Body of pancreas (tissue), 4 donors: ENCODE measurements at regions not wholly inside any gene's neighbourhood (a gene's known extent, or its start where the extent isn't known, plus 50 kb on each side); places are given as distances from the start of the nearest gene placed in this dataset.

Experiments
- ATAC-seq: fragments of 150-250 bp; one replicate; pipeline ENCODE4 v1.9.1; 2016
- DNase-seq, 4 donors: peaks; one replicate each; pipeline ENCODE4 v3.0.0-alpha.2; 2019
- H3K27ac ChIP-seq, 4 donors: fragments of 200-600 bp; sonication (generic); 1 replicate in 3 of 4; 2 replicates in 1 of 4; pipeline versions ENCODE4 v1.5.1 to v1.6.1; 2016 to 2019; ENCODE audit warnings: mild to moderate bottlenecking in 1 of 4, mixed read lengths in 1 of 4, moderate library complexity in 1 of 4
- H3K27me3 ChIP-seq, 2 donors: fragments of 200-600 bp; sonication (generic); one replicate each; pipeline ENCODE4 v1.6.0; 2016; ENCODE audit warnings: mild to moderate bottlenecking in 1 of 2
- H3K36me3 ChIP-seq, 2 donors: fragments of 200-600 bp; sonication (generic); replicated peaks in 1 of 2; 2 replicates each; pipeline ENCODE4 v1.5.1; 2016; ENCODE audit warnings: low read depth in 2 of 2; ENCODE audit not compliant: insufficient read depth in 1 of 2
- H3K4me1 ChIP-seq: fragments of 200-600 bp; sonication (generic); one replicate; pipeline ENCODE4 v1.6.0; 2016
- H3K4me3 ChIP-seq, 2 donors: fragments of 200-600 bp; sonication (generic); 1 replicate in 1 of 2; 2 replicates in 1 of 2; pipeline ENCODE4 v1.5.1; 2016 to 2019
- H3K9me3 ChIP-seq, 3 donors: fragments of 200-600 bp; sonication (generic); 1 replicate in 2 of 3; 2 replicates in 1 of 3; pipeline ENCODE4 v1.5.1; 2016
- POLR2A ChIP-seq, 3 donors: fragments of 450-650 bp; IDR thresholded peaks; one replicate each; pipeline ENCODE4 v1.6.1; 2016; ENCODE audit warnings: antibody characterized with exemption in 3 of 3, mild to moderate bottlenecking in 2 of 3
- WGBS, 2 donors: methylation state at CpG; one replicate each; pipeline ENCODE4 v1.1.5; 2017; 5-methylcytosine and 5-hydroxymethylcytosine counted together
- intact Hi-C: fragments of 100-400 bp; cut with DNase I; formaldehyde crosslinking; loops from one replicate; pipeline ENCODE4 v1.15.1; 2023
- TF ChIP-seq, protein P1 (sequence below), 7 experiments: fragments of 450-650 bp in 4 of 7; fragments of 200-600 bp in 3 of 7; sonication (generic) in 3 of 7; IDR thresholded peaks; one replicate each; pipeline ENCODE4 v1.5.1; 2016 to 2019; ENCODE audit warnings: antibody characterized with exemption in 7 of 7

DNA sequence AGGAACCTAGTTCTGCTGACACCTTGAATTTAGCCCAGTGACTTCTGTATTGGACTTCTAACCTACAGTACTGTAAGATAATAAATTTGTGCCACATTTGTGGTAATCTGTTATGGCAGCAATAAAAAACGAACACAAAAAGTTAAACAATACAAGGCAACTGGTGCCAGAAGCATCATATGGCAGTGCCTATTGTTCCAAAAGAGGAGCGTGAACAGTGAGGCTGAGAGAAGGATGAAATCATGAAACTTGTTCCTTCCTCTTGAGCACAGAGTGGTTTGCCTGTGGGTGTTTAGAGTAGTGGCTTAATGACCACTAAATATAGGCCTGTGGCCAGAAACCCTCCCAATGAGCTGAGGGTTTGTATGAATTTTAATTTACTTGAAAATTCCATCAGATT lies 69.7 kb upstream of the PGRMC2 start:
- no peak for DNase-seq
- intact Hi-C loops, result no loop called here

DNA sequence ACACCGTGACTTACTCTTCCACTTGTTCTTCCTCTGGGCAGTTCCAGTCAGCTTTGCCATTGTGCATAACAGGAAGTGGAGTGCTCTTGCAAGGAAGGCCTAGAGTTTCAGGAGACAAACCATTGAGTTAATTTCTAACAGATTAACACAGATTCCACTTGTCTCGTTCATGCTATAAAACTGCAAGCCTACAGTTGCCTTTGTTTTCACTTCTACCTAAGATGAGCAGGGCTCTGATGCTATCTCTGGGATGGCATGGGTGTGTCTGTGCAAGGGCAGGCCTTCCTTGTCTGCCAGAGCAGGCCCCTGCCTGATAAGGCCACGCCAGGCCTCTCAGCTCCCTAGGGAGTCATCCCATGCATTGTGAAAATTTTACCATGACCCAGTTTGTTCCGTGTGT lies 67.7 kb upstream of the PGRMC2 start:
- no peaks in the 10 kb centered on the region for H3K27me3 ChIP-seq
- ATAC-seq (no peak), DNase-seq (no peak)
- no peak overlapping the region for H3K4me3 ChIP-seq
- intact Hi-C loops, result no loop called here
- H3K27ac ChIP-seq, result no peak overlapping the region
- H3K36me3 ChIP-seq, result no peaks in the 10 kb centered on the region
- no peaks in the 10 kb centered on the region for H3K9me3 ChIP-seq
- TF ChIP-seq, protein P1, sequence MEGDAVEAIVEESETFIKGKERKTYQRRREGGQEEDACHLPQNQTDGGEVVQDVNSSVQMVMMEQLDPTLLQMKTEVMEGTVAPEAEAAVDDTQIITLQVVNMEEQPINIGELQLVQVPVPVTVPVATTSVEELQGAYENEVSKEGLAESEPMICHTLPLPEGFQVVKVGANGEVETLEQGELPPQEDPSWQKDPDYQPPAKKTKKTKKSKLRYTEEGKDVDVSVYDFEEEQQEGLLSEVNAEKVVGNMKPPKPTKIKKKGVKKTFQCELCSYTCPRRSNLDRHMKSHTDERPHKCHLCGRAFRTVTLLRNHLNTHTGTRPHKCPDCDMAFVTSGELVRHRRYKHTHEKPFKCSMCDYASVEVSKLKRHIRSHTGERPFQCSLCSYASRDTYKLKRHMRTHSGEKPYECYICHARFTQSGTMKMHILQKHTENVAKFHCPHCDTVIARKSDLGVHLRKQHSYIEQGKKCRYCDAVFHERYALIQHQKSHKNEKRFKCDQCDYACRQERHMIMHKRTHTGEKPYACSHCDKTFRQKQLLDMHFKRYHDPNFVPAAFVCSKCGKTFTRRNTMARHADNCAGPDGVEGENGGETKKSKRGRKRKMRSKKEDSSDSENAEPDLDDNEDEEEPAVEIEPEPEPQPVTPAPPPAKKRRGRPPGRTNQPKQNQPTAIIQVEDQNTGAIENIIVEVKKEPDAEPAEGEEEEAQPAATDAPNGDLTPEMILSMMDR (IDR thresholded peaks at IDR 0.05), result no peak
- TF ChIP-seq POLR2A (IDR thresholded peaks at IDR 0.05), result no peak
- WGBS, 2 donors, result 72 to 77% methylated on average over 3 to 4 of the region's 4 CpGs
- peaks cover 22% of the 10 kb centered on the region for H3K4me1 ChIP-seq

More for the DNA sequence above, 69.7 kb upstream of the PGRMC2 start:
- no peak for ATAC-seq
- Histone ChIP-seq H3K27me3 (no peaks in the 10 kb centered on the region), H3K36me3 (no peaks in the 10 kb centered on the region), H3K4me1 (peaks cover 22% of the 10 kb centered on the region), H3K27ac (no peak overlapping the region), H3K4me3 (no peak overlapping the region), H3K9me3 (no peaks in the 10 kb centered on the region)
- TF ChIP-seq, protein P1 (IDR thresholded peaks at IDR 0.05), result no peak
- no peak for TF ChIP-seq POLR2A (IDR thresholded peaks at IDR 0.05)
- 88 to 90% methylated on average over 2 of the region's 2 CpGs for WGBS, 2 donors

DNA sequence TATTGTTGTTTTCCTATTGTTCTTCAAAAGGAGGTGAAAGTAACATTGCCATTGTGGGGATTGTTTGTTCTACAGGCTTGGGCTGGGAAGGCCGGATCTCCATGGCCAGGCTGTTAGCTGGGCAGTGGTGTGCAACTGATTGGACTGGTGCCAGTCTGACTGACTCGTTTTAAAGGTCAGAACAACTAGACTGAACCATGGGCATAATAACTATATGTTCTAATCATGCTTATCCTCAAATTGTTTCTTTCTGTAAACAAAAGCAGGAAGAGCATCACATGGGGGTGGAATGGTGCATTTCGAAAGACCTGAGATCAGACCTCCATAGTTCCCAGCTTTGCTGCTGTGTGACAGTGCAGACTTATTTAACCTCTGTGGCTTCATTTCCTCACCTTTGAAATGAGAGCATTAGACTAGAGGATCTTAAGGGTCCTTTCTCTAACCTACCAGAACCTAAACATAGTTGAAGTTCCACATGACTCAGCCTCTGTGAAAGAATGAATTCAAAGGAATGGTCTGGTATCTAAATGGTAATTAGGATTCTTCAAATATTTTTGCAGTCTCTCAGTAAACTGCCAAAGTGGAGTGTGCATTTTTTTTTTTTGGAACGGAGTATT lies 66.7 kb upstream of the PGRMC2 start:
- intact Hi-C loops, result no loop called here
- no peaks in the 10 kb centered on the region for H3K9me3 ChIP-seq
- H3K4me3 ChIP-seq, result no peak overlapping the region
- no peak overlapping the region for H3K27ac ChIP-seq
- no peaks in the 10 kb centered on the region for H3K36me3 ChIP-seq
- ATAC-seq, result no peak
- H3K27me3 ChIP-seq, result no peaks in the 10 kb centered on the region
- 39 to 41% methylated on average over 4 of the region's 4 CpGs for WGBS, 2 donors
- peak; percentile 42 to 74 (median 61) for DNase-seq
- no peak for TF ChIP-seq POLR2A (IDR thresholded peaks at IDR 0.05)
- TF ChIP-seq, protein P1 (IDR thresholded peaks at IDR 0.05), result no peak
- H3K4me1 ChIP-seq, result peaks cover 22% of the 10 kb centered on the region

DNA sequence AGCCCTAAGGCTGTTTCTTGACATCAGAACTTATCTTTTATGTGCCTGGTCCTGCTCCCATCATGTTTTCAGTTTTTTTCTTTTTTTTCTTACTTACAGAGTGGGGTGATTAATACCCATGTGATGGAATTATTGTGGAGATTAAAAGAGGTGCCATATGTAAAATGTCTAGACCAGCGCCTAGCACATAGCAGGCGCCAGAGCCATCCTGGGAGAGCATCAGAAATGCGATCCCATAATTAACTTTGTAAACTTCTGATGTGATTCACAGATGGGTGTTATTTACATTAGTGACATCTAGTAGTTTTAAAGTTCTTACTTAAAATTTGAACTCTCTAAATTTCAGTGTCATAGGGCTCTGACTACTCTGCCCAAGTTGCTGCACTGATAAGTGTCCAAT lies 66.2 kb upstream of the PGRMC2 start:
- intact Hi-C loops, result no loop called here
- Histone ChIP-seq H3K4me3 (no peak overlapping the region), H3K36me3 (no peaks in the 10 kb centered on the region), H3K4me1 (peaks cover 19% of the 10 kb centered on the region), H3K27me3 (no peaks in the 10 kb centered on the region), H3K9me3 (no peaks in the 10 kb centered on the region), H3K27ac (no peak overlapping the region)
- TF ChIP-seq, protein P1 (IDR thresholded peaks at IDR 0.05), result no peak
- no peak for TF ChIP-seq POLR2A (IDR thresholded peaks at IDR 0.05)
- DNase-seq (no peak), ATAC-seq (no peak)
- WGBS, 2 donors, result 86 to 93% methylated on average over 3 of the region's 3 CpGs

DNA sequence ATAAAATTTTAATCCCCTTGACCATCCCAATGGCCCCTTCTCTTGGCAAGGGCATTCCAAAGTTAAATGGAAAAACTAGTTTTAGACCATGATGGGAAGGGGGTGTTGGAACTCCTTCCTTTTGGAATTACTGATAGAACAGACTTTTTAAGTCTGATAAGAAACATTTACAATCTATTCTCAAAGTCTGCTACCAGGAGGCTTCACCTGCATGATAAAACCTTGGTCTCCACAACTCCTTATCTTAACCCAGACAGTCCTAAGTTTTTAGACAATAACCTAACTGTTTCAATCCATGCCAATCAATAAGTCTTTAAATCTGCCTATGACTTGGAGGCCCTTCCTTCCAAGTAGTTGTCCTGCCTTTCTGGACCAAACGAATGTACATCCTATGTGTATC lies 63.9 kb upstream of the PGRMC2 start:
- intact Hi-C loops, result no loop called here
- no peak overlapping the region for H3K27ac ChIP-seq
- 80 to 88% methylated on average over 1 of the region's 1 CpG for WGBS, 2 donors
- no peaks in the 10 kb centered on the region for H3K36me3 ChIP-seq
- ATAC-seq, result no peak
- H3K4me3 ChIP-seq, result no peak overlapping the region
- no peaks in the 10 kb centered on the region for H3K9me3 ChIP-seq
- peaks cover 12% of the 10 kb centered on the region for H3K4me1 ChIP-seq
- DNase-seq, result no peak
- TF ChIP-seq, protein P1 (IDR thresholded peaks at IDR 0.05), result no peak
- TF ChIP-seq POLR2A (IDR thresholded peaks at IDR 0.05), result no peak
- no peaks in the 10 kb centered on the region for H3K27me3 ChIP-seq
